NCI-H128 (cell line): ENCODE measurements at regions not wholly inside any gene's neighbourhood (a gene's known extent, or its start where the extent isn't known, plus 50 kb on each side); places are given as distances from the start of the nearest gene placed in this dataset.
"Not testable (repeated sequence)": the region's sequence is repeated elsewhere in the genome, so short reads cannot be mapped to it uniquely, and the experiment has no call there.

Experiments used
- DNase-seq: peaks from one replicate; lab custom pipeline; 2025; ENCODE audit not compliant: unreplicated experiment; lab: John Stamatoyannopoulos, UW

DNA sequence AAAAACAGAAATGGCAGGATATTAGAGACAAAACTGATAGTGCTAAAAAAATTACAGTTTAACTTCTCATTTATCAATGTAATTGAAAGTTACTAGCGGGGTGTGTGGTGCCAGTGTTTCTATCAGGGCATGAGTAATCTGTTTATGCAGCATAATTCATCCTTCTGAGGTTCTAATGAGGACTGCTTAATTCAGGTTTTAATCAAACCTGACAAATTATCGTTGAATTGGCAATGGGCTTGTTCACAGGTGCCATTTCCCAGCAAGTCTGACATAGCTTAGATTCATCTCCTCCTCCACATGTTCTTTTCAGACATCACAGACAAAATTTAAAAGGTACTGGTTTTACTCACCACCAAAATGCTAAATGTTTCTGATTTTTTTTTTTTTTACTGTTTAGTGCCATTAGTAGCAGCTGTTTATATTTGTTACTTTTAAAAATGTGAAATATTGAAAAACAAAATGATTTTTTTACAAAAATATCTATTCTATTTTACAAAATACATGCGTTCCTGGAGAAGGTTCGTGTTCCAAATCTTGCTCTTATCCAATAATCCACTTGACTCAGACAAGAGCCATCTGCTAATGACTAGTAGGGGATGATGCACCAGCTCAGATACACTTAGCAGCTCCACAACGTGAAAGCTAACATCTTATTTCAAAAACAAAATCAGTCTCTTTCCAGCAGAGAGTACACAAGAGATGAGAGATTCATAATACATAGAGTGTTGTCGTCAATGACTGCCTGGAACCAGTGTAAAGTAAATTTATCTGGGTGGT is 447.7 kb upstream of the DPPA4 start:
- no peak for DNase-seq

DNA sequence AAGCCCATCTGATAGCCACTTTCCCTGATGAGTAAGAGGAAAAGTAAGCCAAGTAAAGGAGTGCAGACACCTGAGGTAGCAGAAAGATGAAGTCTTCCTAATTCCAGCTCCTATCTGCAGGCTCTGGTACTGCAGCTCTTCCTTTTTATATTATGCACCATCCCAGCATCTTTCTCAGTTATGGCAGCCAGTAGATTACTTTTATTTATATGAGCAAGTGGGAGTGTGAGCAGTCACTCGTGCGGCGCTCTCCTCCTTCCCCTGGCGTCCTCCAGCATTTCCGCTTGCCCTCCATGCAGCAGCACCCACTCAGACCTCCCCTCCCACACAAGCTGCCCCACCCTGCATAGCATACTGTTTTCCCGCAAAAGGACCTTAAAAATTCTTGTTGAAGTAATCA is 465.9 kb upstream of the DPPA4 start:
- no peak for DNase-seq

DNA sequence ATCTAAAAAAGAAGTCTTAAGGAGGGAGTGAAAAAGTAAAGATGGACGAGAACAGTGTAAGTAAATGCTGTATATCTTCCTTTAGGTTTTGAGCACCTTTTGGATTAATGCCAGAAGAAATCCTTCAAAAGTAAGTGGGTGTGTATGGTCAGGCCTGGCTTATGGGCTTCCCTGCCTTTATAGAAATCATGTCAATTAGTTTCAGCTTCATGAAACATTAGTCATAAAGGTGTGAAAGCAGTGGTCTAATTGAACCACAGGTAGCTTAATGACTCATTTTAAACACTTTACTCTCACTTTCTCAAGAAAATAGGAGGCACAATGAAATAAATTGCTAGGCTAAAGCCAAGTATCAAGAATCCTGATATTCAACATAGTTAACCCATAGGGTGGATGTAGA is 467.4 kb upstream of the DPPA4 start:
- DNase-seq: no peak

DNA sequence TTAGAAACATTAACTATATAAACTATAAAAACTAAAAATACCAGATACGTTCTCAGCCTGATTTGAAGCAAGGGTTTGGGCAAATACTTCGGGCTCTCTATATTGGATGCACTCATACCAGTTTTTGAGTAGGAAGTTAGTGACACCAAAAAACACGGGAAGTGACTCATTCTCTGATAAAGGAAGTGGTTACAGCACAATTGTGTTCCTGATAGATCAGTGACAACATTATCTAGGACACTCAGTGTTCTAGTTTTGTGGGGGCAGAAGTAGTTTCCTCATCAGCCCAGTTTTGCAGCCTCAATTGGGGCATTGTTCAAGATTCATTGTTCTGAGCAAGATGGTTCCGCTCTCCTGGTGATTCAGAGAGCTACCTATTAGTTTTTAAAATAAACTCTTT is 469.6 kb upstream of the DPPA4 start:
- no peak for DNase-seq

DNA sequence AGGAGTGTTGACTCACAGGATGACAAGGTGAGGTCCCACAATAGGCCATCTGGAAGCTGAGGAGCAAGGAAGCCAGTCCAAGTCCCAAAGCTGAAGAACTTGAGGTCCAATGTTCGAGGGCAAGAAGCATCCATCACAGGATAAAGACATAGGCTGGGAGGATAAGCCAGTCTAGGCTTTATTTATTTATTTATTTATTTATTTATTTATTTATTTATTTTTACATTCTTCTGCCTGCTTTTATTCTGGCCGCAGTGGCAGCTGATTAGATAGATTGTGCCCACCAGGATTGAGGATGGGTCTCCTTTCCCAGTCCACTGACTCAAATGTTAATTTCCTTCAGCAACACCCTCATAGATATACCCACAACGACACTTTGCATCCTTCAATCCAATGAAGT is 472.2 kb upstream of the DPPA4 start:
- no peak for DNase-seq

DNA sequence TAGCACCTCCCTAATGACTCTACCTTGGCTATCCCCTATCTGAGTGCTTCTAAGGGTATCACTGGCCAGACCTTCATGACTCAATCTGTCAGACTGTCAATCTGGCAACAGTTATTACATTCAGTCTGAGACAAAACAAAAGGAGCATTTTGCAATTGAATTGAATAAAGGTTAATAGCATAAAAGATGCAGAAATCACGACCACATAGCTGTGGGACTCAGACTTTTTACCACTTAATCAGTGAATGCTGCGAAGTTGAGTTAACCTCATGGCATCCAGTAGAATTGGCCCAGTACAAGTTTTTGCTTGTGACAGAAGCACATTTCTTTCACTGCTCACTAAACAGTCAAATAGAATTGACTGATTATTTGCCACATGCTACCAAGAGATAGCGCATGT is 480.7 kb upstream of the DPPA4 start:
- no peak for DNase-seq

DNA sequence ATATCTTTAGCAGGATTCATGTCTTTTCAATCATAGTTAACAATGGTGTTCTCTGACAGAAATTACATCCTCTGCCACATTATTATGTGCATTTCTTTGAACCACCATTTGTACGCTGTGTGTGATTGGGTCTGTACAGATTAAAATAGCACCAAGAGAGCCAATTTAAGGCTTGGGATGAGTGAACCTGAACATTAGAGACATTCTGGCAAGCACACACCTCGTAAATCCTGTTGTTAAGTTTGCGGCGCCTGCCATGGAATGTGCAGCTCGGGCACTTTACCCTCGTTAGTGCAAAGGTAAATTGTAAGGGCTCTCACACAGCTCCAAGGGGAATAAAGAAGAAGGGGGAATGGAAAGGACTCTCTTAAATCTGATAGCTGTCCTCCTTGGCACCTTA is 482.4 kb upstream of the DPPA4 start:
- DNase-seq: no peak

DNA sequence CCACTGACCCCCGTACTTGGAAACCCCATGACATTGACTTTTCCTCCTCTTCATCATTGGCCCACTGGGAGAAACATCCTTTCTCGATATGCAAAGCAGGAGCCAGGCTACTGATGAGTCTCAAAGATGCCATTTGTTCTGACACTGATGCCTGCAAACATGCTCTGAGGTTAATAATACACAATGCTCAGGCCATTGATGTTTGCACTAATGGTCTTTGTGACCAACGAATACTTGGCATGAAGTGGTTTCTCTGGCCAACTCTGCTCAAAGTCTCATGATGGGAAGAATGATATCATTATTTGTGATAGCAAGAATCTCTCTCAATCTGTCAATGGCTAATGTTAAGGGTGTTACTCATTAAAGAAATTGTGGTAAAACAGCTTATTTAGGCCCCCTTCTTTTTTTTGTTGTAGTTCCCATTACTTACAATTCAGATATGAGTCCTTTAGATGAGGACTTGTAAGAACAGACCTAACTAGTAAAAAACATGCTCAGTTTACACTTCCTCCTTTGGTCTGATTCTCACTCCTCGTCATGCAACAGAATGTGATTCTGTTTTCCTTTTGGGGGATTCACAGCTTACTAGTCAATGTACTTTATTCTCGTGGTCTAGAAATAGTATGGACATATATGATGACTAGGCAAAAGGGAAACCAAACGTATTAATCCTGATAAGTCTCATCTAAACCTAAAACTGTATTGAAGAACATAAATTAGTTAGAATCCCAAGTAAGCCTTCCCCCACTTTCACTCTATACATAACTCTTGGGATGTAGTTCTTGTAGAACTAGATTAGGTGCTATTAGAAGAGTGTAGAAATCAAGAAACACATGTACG is 488.8 kb upstream of the DPPA4 start:
- DNase-seq: no peak

DNA sequence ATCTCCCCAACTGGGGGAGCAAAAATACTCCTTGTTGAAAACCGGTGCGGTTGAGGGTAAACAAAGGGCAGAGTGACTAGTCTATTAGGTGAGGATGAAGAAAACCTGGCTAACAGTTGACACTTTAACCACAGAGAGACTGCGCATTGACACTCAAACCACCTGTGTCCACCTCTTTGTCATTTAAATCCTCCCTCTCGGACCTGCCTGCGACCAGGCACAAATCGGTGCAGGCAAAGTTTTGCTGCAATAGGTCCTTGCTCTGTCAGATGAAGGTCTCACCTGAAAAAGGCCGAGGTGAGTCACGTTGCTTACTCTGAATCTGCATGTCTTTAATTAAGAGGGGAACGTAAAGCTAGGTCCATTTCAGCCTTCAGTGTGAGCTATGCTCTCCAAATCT is 494.1 kb upstream of the DPPA4 start:
- DNase-seq: no peak

DNA sequence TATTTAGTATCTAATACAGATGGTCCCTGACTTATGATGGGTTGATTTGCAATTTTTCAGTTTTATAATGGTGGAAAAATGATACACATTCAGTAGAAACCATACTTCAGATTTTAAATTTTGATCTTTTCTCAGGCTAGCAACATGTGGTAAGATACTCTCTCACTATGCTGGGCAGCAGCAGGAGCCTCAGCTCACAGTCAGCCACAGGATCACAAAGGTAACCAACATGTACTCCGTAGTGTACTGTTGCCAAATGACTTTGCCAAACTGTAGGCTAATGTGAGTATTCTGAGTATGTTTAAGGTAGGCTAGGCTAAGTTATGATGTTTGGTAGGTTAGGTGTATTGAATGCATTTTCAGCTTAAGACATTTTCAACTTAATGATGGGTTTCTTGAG is 498.6 kb upstream of the DPPA4 start:
- no peak for DNase-seq

DNA sequence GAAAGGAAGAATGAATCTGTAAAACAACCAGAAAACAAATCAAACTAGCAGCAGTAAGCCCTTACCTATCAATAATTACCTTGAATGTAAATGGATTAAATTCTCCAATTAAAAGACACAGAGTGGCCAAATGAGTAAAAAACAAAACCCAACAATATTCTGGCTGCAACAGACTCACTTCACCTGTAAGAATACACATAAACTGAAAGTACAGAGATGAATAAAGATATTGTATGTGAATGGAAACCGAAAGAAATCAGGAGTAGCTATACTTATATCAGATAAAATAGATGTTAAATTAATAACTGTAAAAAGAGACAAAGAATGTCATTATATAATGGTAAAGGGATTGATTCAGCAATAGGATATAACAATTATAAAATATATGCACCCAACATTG is 514.5 kb upstream of the DPPA4 start:
- DNase-seq: no peak

DNA sequence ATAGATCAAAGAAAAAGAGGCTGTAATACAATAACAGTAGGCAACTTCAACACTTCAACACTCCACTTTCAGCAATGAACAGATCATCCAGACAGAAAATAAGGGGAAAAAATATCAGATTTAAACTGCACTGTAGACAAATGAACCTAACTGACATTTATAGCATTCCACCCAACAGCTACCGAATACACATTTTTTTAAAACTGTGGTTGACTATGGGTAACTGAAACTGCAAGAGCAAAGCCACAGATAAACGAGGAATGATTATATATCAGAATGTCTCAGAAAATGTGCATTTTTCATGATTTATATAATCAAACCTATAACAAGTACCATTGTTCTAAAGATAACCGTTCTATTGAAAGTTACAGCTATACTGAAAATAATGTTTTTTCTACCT is 514.9 kb upstream of the DPPA4 start:
- DNase-seq: no peak

DNA sequence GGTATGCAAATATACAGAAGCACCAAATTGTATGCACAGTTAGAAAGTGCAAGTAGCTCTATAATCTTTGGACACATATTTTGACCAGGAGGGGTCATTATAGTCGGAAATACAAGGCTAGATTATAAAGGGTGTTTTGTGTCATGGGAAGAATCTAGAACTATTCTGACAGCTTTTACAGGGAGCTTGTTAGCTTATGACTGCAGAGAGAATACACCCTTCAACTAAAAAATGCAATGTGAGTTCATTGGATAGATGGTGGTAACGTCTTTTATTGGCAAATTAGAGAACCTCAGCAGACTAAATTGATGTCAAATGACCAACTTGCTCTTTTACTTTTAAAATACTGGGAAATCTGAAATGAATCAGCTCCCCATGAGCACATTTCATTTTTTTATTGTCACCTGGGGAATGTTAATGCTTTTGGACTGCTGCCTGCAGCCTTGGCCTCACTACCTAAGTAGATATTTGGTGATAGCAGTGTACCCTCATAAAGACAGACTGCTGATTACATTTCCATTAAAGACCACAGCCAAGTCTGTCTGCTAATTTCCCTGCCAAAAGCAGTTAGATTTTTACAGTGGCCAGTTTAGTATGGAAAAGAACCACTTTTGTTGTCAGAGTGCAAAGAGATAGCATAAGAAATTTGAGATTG is 515.9 kb upstream of the DPPA4 start:
- DNase-seq: no peak

DNA sequence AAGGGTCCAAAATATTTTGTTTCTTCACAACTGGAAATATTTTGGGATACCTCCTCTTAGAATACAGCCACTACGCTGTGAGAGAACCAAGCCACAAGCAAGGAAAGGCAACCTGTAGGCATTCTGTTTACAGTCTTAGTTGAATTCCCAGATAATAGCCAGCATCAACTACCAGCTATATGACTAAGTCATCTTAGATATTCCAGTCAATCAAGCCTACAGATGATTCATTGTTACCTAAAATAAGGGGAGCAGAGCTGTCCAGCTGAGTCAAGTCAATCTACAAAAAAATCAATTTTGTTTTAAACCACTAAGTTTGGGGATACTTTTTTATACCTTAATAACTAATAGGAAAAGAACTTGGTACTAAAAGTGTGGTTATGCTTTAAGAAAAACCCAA is 526.4 kb upstream of the DPPA4 start:
- no peak for DNase-seq

DNA sequence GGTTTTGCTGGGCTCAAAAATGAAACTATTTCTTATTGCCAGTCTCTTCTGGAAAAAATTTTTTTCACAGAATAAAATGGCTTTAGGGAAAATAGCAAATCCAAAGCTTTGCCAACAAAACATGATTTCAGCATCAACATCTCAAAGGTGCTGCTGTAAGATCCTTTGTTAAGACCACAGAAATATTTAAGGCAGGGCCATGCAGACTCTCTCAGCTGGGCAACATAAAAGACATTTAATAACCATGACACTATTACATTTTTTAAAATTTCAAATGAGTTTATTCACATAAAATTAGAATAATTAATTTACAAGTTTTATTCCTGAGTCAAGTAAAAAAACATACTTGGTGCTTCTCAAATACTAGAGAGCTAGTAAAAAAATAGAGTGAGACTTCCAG is 527.1 kb upstream of the DPPA4 start:
- no peak for DNase-seq

DNA sequence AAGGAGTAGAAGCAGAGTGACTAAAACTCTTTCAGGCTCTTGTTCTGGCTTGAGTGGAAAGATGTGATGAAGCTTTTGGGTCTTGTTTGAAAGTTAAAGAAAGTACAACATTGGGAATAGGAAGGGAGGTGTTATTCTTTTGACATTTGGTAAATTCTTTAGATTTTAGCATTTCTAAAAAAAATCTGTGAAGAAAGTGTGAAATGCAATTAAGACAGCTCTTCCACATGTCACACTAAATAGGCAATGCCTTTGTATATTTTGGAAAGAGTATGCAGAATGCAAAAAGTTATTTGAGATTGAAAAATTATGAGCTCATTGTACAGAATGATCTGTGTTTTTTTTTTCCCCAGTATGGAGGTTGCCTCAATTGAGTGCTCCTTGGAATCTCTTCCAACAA is 532.2 kb upstream of the DPPA4 start:
- no peak for DNase-seq

DNA sequence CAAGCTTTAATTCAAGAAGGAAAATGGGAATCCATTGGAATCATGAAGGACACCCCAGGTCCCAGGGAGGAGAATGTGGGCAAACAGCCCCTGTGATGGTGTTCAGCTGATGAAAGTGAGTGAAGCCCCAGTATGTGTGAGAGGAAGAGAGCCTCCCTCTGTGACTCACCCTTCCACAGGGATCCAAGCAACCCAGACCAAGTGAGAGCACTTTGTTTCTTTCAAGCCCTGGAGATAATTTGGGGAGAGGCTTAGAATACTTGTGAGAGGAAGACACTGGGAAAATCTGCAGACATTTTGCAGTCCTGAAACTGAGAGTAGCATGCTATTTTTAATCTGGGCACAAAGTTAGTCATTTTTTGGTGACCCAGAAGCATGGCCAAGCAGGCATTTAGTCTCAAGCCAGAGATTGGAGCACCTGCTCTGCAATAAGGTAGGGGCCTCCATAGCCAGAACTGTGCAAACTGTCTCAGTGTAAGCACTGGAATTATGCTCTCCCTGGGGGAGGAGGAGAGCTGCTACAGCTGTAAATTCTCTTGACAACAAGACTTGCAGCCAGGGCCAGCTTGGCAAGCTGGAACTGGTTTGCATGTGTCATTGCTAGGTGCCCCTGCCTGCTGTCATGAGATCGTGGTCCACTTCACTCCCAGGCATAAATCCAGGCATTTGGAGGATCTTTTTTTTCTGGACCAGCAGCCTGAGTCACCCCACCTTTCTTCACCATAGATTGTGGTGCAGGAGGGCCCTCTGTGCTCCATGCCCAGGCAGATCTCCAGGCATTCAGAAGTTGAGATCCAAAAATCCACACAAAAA is 537.8 kb upstream of the DPPA4 start:
- no peak for DNase-seq

DNA sequence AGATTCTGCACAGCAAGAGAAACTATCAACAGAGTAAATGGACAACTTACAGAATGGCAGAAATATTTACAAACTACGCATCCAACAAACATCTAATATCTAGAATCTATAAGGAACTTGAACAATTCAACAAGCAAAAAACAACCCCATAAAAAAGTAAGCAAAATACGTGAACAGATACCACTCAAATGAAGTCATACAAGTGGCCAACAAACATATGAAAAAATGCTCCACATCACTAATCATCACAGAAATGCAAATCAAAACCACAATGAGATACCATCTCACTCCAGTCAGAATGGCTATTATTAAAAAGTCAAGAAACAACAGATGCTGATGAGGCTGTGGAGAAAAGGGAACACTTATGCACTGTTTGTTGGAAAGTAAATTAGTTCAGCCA is 540.3 kb upstream of the DPPA4 start:
- DNase-seq: not testable (repeated sequence)

DNA sequence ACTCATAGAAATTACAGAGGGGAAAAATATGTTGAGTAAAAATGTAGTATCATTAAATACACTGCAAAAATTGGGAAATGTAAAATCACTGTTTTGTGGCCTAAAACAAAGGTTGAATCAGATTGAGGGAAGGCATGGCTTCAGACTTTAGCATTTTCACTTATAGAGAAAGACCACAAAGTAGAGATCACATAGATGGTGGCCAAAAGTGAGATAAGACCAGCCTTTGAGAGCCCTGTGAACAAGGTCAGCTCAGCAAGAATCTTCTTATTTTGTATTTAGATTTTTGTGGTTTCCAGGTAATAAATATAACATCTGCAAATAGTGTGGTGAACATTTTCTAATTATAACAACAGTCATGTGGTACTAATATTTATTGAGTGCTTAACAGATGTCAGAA is 544.8 kb upstream of the DPPA4 start:
- no peak for DNase-seq

DNA sequence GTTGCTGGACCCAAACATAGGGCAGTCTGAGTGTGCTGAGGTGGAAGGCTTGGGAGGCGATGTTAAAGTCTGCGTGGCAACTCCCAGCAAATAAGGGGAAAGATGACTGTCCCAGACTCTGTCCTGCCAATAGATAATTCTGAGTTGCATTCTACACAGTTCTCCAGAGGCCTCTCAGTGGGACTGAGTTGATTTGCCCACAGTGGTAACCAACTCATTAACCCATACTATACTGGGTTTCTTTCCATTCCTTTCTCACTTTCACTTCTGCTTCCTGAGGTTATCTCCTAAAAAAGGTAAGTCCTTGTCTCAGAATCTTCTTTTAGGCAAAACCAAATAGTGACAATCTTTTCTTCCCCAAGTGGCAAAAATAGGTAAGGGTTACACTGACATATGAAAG is 549.9 kb upstream of the DPPA4 start:
- DNase-seq: no peak

DNA sequence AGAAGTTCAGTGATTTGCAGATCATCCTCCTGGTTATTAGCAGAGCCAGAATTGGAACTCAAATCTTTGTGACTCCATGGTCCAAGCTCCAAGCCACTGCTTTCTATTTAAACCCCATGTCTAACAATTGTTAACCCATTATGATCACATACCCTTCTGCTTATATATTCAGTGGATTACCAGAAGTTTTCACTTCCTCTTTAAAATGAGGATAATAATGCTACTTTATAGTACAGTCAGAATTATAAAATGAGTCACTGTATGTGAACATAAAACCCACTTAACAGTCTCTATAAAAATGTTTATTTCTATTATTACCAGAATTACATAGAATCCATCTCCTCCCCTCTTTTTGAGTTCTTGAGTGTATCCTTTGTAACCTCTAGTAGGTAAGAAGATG is 550.7 kb upstream of the DPPA4 start:
- DNase-seq: no peak
